ENCODE measurements at regions not wholly inside any gene's neighbourhood (a gene's known extent, or its start where the extent isn't known, plus 50 kb on each side); places are given as distances from the start of the nearest gene placed in this dataset.
A peak's percentile ranks its signal among the peaks of the same experiment; 100 is the strongest.
"Not testable (repeated sequence)": the region's sequence is repeated elsewhere in the genome, so short reads cannot be mapped to it uniquely, and the experiment has no call there.

DNA sequence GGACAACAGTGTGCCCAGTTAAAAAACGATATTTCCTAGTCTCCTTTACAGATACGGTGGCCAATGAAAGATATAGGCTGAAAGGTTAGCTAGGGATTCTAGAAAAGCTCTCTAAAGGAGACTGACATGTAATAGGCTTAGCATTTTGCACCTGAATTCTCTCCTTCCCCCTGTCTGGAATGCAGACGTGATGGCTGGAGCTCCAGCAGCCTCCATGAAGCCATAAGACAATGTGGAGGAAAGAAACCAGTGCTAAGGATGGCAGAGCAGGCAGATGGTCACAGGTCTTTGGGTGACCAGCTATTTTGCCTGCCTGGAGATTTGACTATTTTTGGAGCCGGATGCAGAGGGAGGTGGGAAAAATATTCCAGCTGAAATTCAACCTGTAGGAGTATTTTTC lies 286.2 kb upstream of the PLGLB2 start:
- H3K9me3 Mint-ChIP-seq; H3K27me3 Mint-ChIP-seq; H3K4me3 Mint-ChIP-seq; H3K27ac Mint-ChIP-seq; POLR2A ChIA-PET; H3K36me3 Mint-ChIP-seq (ENCODE audit: low read depth); ATAC-seq; CTCF ChIA-PET; intact Hi-C loops (cut with micrococcal nuclease); DNase-seq: not testable (repeated sequence)
- peaks cover 23% of the 10 kb centered on the region for H3K4me1 Mint-ChIP-seq (ENCODE audit: low read depth)

DNA sequence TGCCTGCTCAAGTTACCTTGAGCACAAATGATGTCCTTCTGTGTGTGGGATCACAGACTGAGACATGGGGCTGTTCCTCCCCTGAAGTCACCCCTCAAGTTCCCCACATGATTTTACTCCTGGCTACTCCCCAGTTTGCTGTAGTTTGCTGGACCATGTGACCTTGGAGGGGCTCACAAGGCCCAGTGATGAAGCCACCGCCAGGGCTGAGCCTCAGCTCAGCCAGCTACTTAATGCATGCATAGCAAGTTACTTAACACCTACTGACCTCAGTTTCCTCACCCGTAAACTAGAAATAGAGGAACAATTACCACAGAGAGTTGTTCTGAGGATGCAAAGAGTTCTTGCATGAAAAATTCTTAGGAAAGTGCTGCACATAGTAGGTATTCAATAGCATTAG lies 283.7 kb upstream of the PLGLB2 start:
- POLR2A ChIA-PET; ATAC-seq; DNase-seq; H3K36me3 Mint-ChIP-seq (ENCODE audit: low read depth); H3K9me3 Mint-ChIP-seq; intact Hi-C loops (cut with micrococcal nuclease); H3K4me3 Mint-ChIP-seq; H3K27me3 Mint-ChIP-seq; CTCF ChIA-PET: not testable (repeated sequence)
- H3K27ac Mint-ChIP-seq, result peak overlapping the region; percentile 68
- peaks cover 28% of the 10 kb centered on the region for H3K4me1 Mint-ChIP-seq (ENCODE audit: low read depth)

GRCh38 chr2:87465730-87466129 lies 282.2 kb upstream of the PLGLB2 start:
- H3K4me3 Mint-ChIP-seq; CTCF ChIA-PET; intact Hi-C loops (cut with micrococcal nuclease); H3K9me3 Mint-ChIP-seq; H3K27me3 Mint-ChIP-seq; H3K27ac Mint-ChIP-seq; POLR2A ChIA-PET; H3K36me3 Mint-ChIP-seq (ENCODE audit: low read depth); ATAC-seq; DNase-seq: not testable (repeated sequence)
- peaks cover 29% of the 10 kb centered on the region for H3K4me1 Mint-ChIP-seq (ENCODE audit: low read depth)

DNA sequence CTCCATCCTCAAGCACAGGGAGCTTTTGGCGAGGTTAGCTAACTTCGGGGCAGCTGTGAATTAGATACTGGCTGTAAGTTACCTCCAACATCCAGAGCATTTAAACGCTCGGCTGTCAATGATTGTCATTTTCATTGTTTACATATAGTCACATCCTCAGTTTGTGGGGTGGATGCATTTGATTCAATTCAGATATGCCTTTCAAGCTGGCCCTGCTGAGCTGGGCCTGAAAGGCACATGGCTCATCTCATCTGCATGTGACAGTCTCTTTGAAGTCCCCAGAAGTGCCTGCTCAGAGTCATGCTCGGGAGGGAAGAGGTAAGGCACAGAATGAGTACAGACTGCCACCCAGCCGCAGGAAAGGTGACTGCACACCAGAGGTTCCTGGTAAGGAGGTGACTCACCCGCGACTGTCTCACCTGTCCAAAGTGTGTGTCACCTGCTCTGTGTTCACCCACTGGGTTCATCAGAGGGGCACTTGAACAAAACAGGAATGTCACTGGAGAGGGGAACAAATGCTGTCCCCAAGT lies 281.2 kb upstream of the PLGLB2 start:
- H3K9me3 Mint-ChIP-seq; CTCF ChIA-PET; H3K27me3 Mint-ChIP-seq; H3K4me3 Mint-ChIP-seq; intact Hi-C loops (cut with micrococcal nuclease); POLR2A ChIA-PET: not testable (repeated sequence)
- H3K4me1 Mint-ChIP-seq (ENCODE audit: low read depth), result peaks cover 31% of the 10 kb centered on the region
- ATAC-seq (peak; percentile 80), DNase-seq (peak; percentile 83)
- H3K36me3 Mint-ChIP-seq (ENCODE audit: low read depth), result peaks cover 10% of the 10 kb centered on the region
- H3K27ac Mint-ChIP-seq, result peak overlapping the region; percentile 70

DNA sequence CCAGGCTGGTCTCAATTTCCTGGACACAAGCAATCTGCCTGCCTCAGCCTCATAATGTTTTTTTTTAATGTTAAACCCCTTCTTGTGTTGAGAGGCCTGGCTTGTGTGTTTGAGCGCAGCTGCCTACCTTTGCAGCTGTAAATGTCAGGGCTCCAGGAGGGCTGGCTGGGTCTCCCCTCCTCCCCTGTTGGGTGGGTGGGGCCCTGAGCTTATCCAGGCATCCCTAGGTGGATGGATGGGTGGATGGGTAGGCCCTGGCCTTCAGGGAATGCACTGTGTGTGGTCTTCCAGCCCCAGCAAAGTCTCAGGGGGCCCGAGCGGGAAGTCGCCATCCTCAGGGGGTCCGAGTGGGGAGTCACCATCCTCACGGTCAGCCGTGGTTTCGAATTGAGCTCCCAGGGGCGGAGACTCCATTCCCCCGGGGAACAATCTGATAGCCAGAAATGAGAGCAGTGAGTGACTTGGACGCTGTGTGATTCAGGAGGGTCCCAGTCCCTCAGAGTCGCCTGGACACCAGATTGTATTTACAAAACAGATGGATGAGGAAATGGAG lies 279.4 kb upstream of the PLGLB2 start:
- CTCF ChIA-PET; ATAC-seq; H3K4me3 Mint-ChIP-seq; POLR2A ChIA-PET; DNase-seq; H3K9me3 Mint-ChIP-seq; intact Hi-C loops (cut with micrococcal nuclease); H3K27me3 Mint-ChIP-seq: not testable (repeated sequence)
- peak overlapping the region; percentile 78 for H3K27ac Mint-ChIP-seq
- H3K36me3 Mint-ChIP-seq (ENCODE audit: low read depth), result peaks cover 10% of the 10 kb centered on the region
- peaks cover 31% of the 10 kb centered on the region for H3K4me1 Mint-ChIP-seq (ENCODE audit: low read depth)

GRCh38 chr2:87469180-87470151 lies 278.4 kb upstream of the PLGLB2 start:
- POLR2A ChIA-PET; H3K9me3 Mint-ChIP-seq; intact Hi-C loops (cut with micrococcal nuclease); CTCF ChIA-PET; H3K27me3 Mint-ChIP-seq: not testable (repeated sequence)
- Mint-ChIP-seq H3K4me3 (peak overlapping the region; percentile 82), H3K27ac (peak overlapping the region; percentile 99), H3K4me1 (ENCODE audit: low read depth) (peaks cover 29% of the 10 kb centered on the region), H3K36me3 (ENCODE audit: low read depth) (peaks cover 10% of the 10 kb centered on the region)
- peak; percentile 67 for DNase-seq
- ATAC-seq, result peak; percentile 60

GRCh38 chr2:87470381-87471380 lies 277.2 kb upstream of the PLGLB2 start:
- ATAC-seq (peak; percentile 17), DNase-seq (peak; percentile 68)
- peaks cover 10% of the 10 kb centered on the region for H3K36me3 Mint-ChIP-seq (ENCODE audit: low read depth)
- peak overlapping the region; percentile 82 for H3K4me3 Mint-ChIP-seq
- H3K27ac Mint-ChIP-seq, result peak overlapping the region; percentile 99
- intact Hi-C loops (cut with micrococcal nuclease); POLR2A ChIA-PET; H3K9me3 Mint-ChIP-seq; CTCF ChIA-PET; H3K27me3 Mint-ChIP-seq: not testable (repeated sequence)
- peaks cover 30% of the 10 kb centered on the region for H3K4me1 Mint-ChIP-seq (ENCODE audit: low read depth)

GRCh38 chr2:87471478-87471877 lies 276.4 kb upstream of the PLGLB2 start:
- H3K36me3 Mint-ChIP-seq (ENCODE audit: low read depth); ATAC-seq; DNase-seq; CTCF ChIA-PET; POLR2A ChIA-PET; H3K9me3 Mint-ChIP-seq; intact Hi-C loops (cut with micrococcal nuclease); H3K27me3 Mint-ChIP-seq: not testable (repeated sequence)
- peaks cover 31% of the 10 kb centered on the region for H3K4me1 Mint-ChIP-seq (ENCODE audit: low read depth)
- peak overlapping the region; percentile 93 for H3K27ac Mint-ChIP-seq
- peak overlapping the region; percentile 82 for H3K4me3 Mint-ChIP-seq

GRCh38 chr2:87476223-87476872 lies 271.5 kb upstream of the PLGLB2 start:
- H3K4me1 Mint-ChIP-seq (ENCODE audit: low read depth), result peaks cover 26% of the 10 kb centered on the region
- peak overlapping the region; percentile 93 for H3K27ac Mint-ChIP-seq
- DNase-seq; intact Hi-C loops (cut with micrococcal nuclease); H3K27me3 Mint-ChIP-seq; POLR2A ChIA-PET; H3K9me3 Mint-ChIP-seq; CTCF ChIA-PET: not testable (repeated sequence)
- peak overlapping the region; percentile 59 for H3K4me3 Mint-ChIP-seq
- peak; percentile 43 for ATAC-seq
- H3K36me3 Mint-ChIP-seq (ENCODE audit: low read depth), result peaks cover 20% of the 10 kb centered on the region

- ATAC-seq (peak; percentile 74), DNase-seq (peak; percentile 78)
- CTCF ChIA-PET; H3K9me3 Mint-ChIP-seq; intact Hi-C loops (cut with micrococcal nuclease); H3K27me3 Mint-ChIP-seq; POLR2A ChIA-PET: not testable (repeated sequence)
- Mint-ChIP-seq H3K4me1 (ENCODE audit: low read depth) (peaks cover 26% of the 10 kb centered on the region), H3K4me3 (peak overlapping the region; percentile 59), H3K27ac (peak overlapping the region; percentile 93), H3K36me3 (ENCODE audit: low read depth) (peaks cover 21% of the 10 kb centered on the region)
Observed at GRCh38 chr2:87476936-87477335, 271.0 kb upstream of the PLGLB2 start.
